Stimulated activated CD4-positive, alpha-beta T cell treated with anti-CD3 and anti-CD28 coated beads, Interleukin-2, amount 100 ng/mL, for 4 hours (primary cell): ENCODE measurements at regions not wholly inside any gene's neighbourhood (a gene's known extent, or its start where the extent isn't known, plus 50 kb on each side); places are given as distances from the start of the nearest gene placed in this dataset.

ENCODE experiments used
- DNase-seq: peaks from one replicate; pipeline ENCODE4 v3.0.0-alpha.2; 2020; ENCODE audit warnings: low read depth

GRCh38 chr21:34022627-34023335 lies 50.6 kb upstream of the MRPS6 start:
- peak; percentile 26 for DNase-seq

- DNase-seq = no peak
These were observed 51.7 kb upstream of the MRPS6 start for GRCh38 chr21:34021726-34022125.

GRCh38 chr21:34020983-34021553 lies 52.3 kb upstream of the MRPS6 start:
- DNase-seq = no peak

GRCh38 chr21:34020005-34020847 lies 53.2 kb upstream of the MRPS6 start:
- DNase-seq = no peak

- no peak for DNase-seq
These were observed 54.0 kb upstream of the MRPS6 start for GRCh38 chr21:34019402-34019801.

- DNase-seq = no peak
These were observed 54.5 kb upstream of the MRPS6 start for GRCh38 chr21:34018910-34019309.

GRCh38 chr21:34018185-34018584 lies 55.2 kb upstream of the MRPS6 start:
- no peak for DNase-seq

GRCh38 chr21:34017039-34017961 lies 56.1 kb upstream of the MRPS6 start:
- no peak for DNase-seq

GRCh38 chr21:34012640-34013039 lies 60.7 kb upstream of the MRPS6 start:
- no peak for DNase-seq

- DNase-seq = no peak
These were observed 61.7 kb upstream of the MRPS6 start for GRCh38 chr21:34011660-34012059.

GRCh38 chr21:34009193-34009592 lies 64.2 kb upstream of the MRPS6 start:
- no peak for DNase-seq

GRCh38 chr21:34008618-34009017 lies 64.8 kb upstream of the MRPS6 start:
- no peak for DNase-seq

GRCh38 chr21:34006611-34007168 lies 66.7 kb upstream of the MRPS6 start:
- DNase-seq = no peak

- DNase-seq = no peak
These were observed 68.4 kb upstream of the MRPS6 start for GRCh38 chr21:34004974-34005373.

GRCh38 chr21:34004013-34004938 lies 69.1 kb upstream of the MRPS6 start:
- no peak for DNase-seq

- no peak for DNase-seq
These were observed 70.0 kb upstream of the MRPS6 start for GRCh38 chr21:34003428-34003827.

GRCh38 chr21:34000375-34000774 lies 73.0 kb upstream of the MRPS6 start:
- DNase-seq = no peak

GRCh38 chr21:33998809-33999208 lies 74.6 kb upstream of the MRPS6 start:
- DNase-seq = no peak

GRCh38 chr21:33998402-33998801 lies 75.0 kb upstream of the MRPS6 start:
- DNase-seq = no peak

GRCh38 chr21:33997436-33997835 lies 75.9 kb upstream of the MRPS6 start:
- no peak for DNase-seq

- no peak for DNase-seq
These were observed 78.8 kb upstream of the ATP5PO start for GRCh38 chr21:33994373-33994772.
